Heart left ventricle (tissue), 16 donors: ENCODE measurements at regions not wholly inside any gene's neighbourhood (a gene's known extent, or its start where the extent isn't known, plus 50 kb on each side); places are given as distances from the start of the nearest gene placed in this dataset.

Experiments used
- ATAC-seq, 4 donors: fragments of 200-7000 bp; cut with Tn5 transposase; one replicate each; pipeline ENCODE4 v1.9.1; 2020 to 2022; ENCODE audit warnings: moderate library complexity in 4 of 4, mild to moderate bottlenecking in 3 of 4, moderate number of reproducible peaks in 1 of 4
- DNase-seq, 5 donors: peaks; one replicate each; pipeline ENCODE4 v3.0.0-alpha.2; 2020
- H3K27ac ChIP-seq, 12 donors: fragments of 200-600 bp; sonication (generic) in 4 of 12; one replicate each; pipeline versions ENCODE4 v1.5.0 to v1.8.0; 2016 to 2022; ENCODE audit warnings: mild to moderate bottlenecking in 2 of 12
- H3K27me3 ChIP-seq, 9 donors: fragments of 200-600 bp; sonication (generic) in 2 of 9; one replicate each; pipeline versions ENCODE4 v1.5.1 to v1.8.0; 2016 to 2022; ENCODE audit warnings: mild to moderate bottlenecking in 3 of 9
- H3K36me3 ChIP-seq, 9 donors: fragments of 200-600 bp; sonication (generic) in 2 of 9; one replicate each; pipeline versions ENCODE4 v1.5.0 to v1.8.0; 2018 to 2022; ENCODE audit warnings: mild to moderate bottlenecking in 2 of 9
- H3K4me1 ChIP-seq, 12 donors: fragments of 200-600 bp; sonication (generic) in 4 of 12; one replicate each; pipeline versions ENCODE4 v1.5.0 to v1.8.0; 2016 to 2022; ENCODE audit warnings: mild to moderate bottlenecking in 3 of 12
- H3K4me3 ChIP-seq, 12 donors: fragments of 200-600 bp; sonication (generic) in 4 of 12; one replicate each; pipeline versions ENCODE4 v1.5.0 to v1.8.0; 2017 to 2022; ENCODE audit warnings: mild to moderate bottlenecking in 9 of 12, moderate library complexity in 4 of 12
- H3K9me3 ChIP-seq, 12 donors: fragments of 200-600 bp; sonication (generic) in 4 of 12; one replicate each; pipeline versions ENCODE4 v1.5.0 to v1.8.0; 2016 to 2022; ENCODE audit warnings: mild to moderate bottlenecking in 1 of 12
- CTCF ChIP-seq, 12 donors: fragments of 200-600 bp; sonication (generic) in 4 of 12; IDR thresholded peaks; one replicate each; pipeline versions ENCODE4 v1.5.0 to v1.8.0; 2018 to 2022; ENCODE audit warnings: antibody characterized with exemption in 12 of 12, mild to moderate bottlenecking in 5 of 12
- POLR2A ChIP-seq, 2 donors: fragments of 450-650 bp; IDR thresholded peaks; one replicate each; pipeline ENCODE4 v1.6.1; 2017; ENCODE audit warnings: antibody characterized with exemption in 2 of 2, mild to moderate bottlenecking in 2 of 2, moderate library complexity in 2 of 2
- WGBS, 4 donors: extraction: QIAGEN DNeasy Blood & Tissue Kit in 2 of 4; methylation state at CpG; one replicate each; pipeline versions ENCODE4 v1.1.5 to v1.1.7; 2013 to 2018; 5-methylcytosine and 5-hydroxymethylcytosine counted together
- intact Hi-C, 10 donors: fragments of 100-400 bp; cut with DNase I; formaldehyde crosslinking; loops; one replicate each; pipeline versions ENCODE4 v1.11.1 to v1.14.2; 2022
- donor health status: ischemic (EF 13 %, LVEDD 7.1; RV severe dilation, severe dysfunction).
- donor health status: healthy with polysubstance abuse.
- donor health status: DM: no; HTN: yes; CAD: no.
- donor health status: DM: no; HTN: no; CAD: no.
- donor health status: ischemic (EF 25% LVEDD 6.9; RV normal size, moderate dysfunction).
- donor health status: ischemic (EF 25% LVEDD 5.7; RV mildly dilated, moderate dysfunction).
- donor health status: healthy.
- donor health status: DM: yes; HTN: yes; CAD: no.
- donor health status: ischemic (EF 35%, LVEDD 5.7; RV mildly dilated, moderate dysfunction).
- donor health status: nonischemic (EF 11% LVEDD 7.7; RV severe dilation, severe dysfunction).
- donor health status: DM: yes; HTN: yes; CAD: no.
- donor health status: PGD.
- donor health status: ischemic (EF 29% LVEDD 5.4; RV normal size, mild dysfunction).
- donor health status: nonischemic (EF 23%, LVEDD 6.1; RV moderate dilation, normal function).

- TF ChIP-seq CTCF (IDR thresholded peaks at IDR 0.05): no peak
- WGBS, 4 donors: 69 to 82% (median 74%) methylated on average over 3 of the region's 3 CpGs
- no peaks in the 10 kb centered on the region for H3K36me3 ChIP-seq
- H3K27ac ChIP-seq: no peak overlapping the region
- ATAC-seq (no peak), DNase-seq (no peak)
- no peaks in the 10 kb centered on the region for H3K4me1 ChIP-seq
- no peaks in the 10 kb centered on the region for H3K9me3 ChIP-seq
- H3K4me3 ChIP-seq: no peak overlapping the region
- H3K27me3 ChIP-seq: no peaks in the 10 kb centered on the region
- intact Hi-C loops: no loop called here
Measured at GRCh38 chr11:29318134-29318845, 698.5 kb downstream of the KCNA4 start.

- no peak for ATAC-seq
- WGBS, 4 donors: 77 to 84% (median 82%) methylated on average over 4 of the region's 4 CpGs
Measured at GRCh38 chr11:29317694-29318093, 699.1 kb downstream of the KCNA4 start.

GRCh38 chr11:29315275-29315674, 701.6 kb downstream of the KCNA4 start:
- H3K27me3 ChIP-seq: no peaks in the 10 kb centered on the region
- DNase-seq: no peak
- TF ChIP-seq CTCF (IDR thresholded peaks at IDR 0.05) (no peak), POLR2A (IDR thresholded peaks at IDR 0.05) (no peak)
- no peak for ATAC-seq
- H3K4me1 ChIP-seq: no peaks in the 10 kb centered on the region
- no peak overlapping the region for H3K27ac ChIP-seq
- H3K4me3 ChIP-seq: no peak overlapping the region
- no peaks in the 10 kb centered on the region for H3K9me3 ChIP-seq
- H3K36me3 ChIP-seq: no peaks in the 10 kb centered on the region
- intact Hi-C loops: no loop called here

More at GRCh38 chr11:29317694-29318093, 699.1 kb downstream of the KCNA4 start:
- H3K4me1 ChIP-seq: no peaks in the 10 kb centered on the region
- DNase-seq: no peak
- H3K36me3 ChIP-seq: no peaks in the 10 kb centered on the region
- no peak overlapping the region for H3K4me3 ChIP-seq
- intact Hi-C loops: no loop called here
- no peak overlapping the region for H3K27ac ChIP-seq
- no peaks in the 10 kb centered on the region for H3K27me3 ChIP-seq
- no peak for TF ChIP-seq CTCF (IDR thresholded peaks at IDR 0.05)
- no peak for TF ChIP-seq POLR2A (IDR thresholded peaks at IDR 0.05)
- no peaks in the 10 kb centered on the region for H3K9me3 ChIP-seq

GRCh38 chr11:29314211-29314610, 702.6 kb downstream of the KCNA4 start:
- TF ChIP-seq POLR2A (IDR thresholded peaks at IDR 0.05) (no peak), CTCF (IDR thresholded peaks at IDR 0.05) (no peak)
- intact Hi-C loops: no loop called here
- ATAC-seq (no peak), DNase-seq (no peak)
- Histone ChIP-seq H3K27ac (no peak overlapping the region), H3K36me3 (no peaks in the 10 kb centered on the region), H3K27me3 (no peaks in the 10 kb centered on the region), H3K4me3 (no peak overlapping the region), H3K4me1 (no peaks in the 10 kb centered on the region), H3K9me3 (no peaks in the 10 kb centered on the region)
- WGBS, 4 donors: 65 to 74% (median 70%) methylated on average over 1 of the region's 1 CpG
